ENCODE measurements at regions not wholly inside any gene's neighbourhood (a gene's known extent, or its start where the extent isn't known, plus 50 kb on each side); places are given as distances from the start of the nearest gene placed in this dataset.

GRCh38 chr11:40062616-40063015 is 1396.8 kb downstream of the LRRC4C start:
- Histone ChIP-seq H4K20me1 (ENCODE audit: insufficient read depth) (no peaks in the 10 kb centered on the region), H2AFZ (ENCODE audit: low read depth) (peak overlapping the region; percentile 14; the same call in 1 of the 2 replicates), H3K4me3 (ENCODE audit: low read depth in 2 of 2, low read length in 1 of 2) (no peak overlapping the region), H3K9ac (no peak overlapping the region), H3K36me3 (replicated peaks in 1 of 2; ENCODE audit: control insufficient read depth in 1 of 2, insufficient read depth in 2 of 2, low read length in 1 of 2) (no peaks in the 10 kb centered on the region), H3K4me1 (ENCODE audit: control insufficient read depth in 1 of 2, insufficient read depth in 2 of 2, low read depth in 1 of 2, low read length in 1 of 2) (peaks cover 0 to 15% of the 10 kb centered on the region in 2 experiments; a peak in 1 of 4 replicates), H3K4me2 (no peak overlapping the region; the same call in 1 of the 2 replicates), H3K27ac (ENCODE audit: low read depth in 2 of 2, low read length in 1 of 2) (no peak overlapping the region), H3K79me2 (ENCODE audit: insufficient read depth) (no peaks in the 10 kb centered on the region), H3K27me3 (ENCODE audit: insufficient read depth) (no peaks in the 10 kb centered on the region), H3F3A (replicated peaks; ENCODE audit: insufficient read depth) (no peaks in the 10 kb centered on the region), H3K9me2 (no peaks in the 10 kb centered on the region), H3K9me3 (no peaks in the 10 kb centered on the region)
- DNase-seq, result no peak
- 0% methylated on average over 2 of the region's 2 CpGs for WGBS (ENCODE audit: low lambda C conversion rate)
- POLR2A ChIA-PET, result no interaction called here
- TF ChIP-seq FOXM1 (IDR thresholded peaks at IDR 0.05; ENCODE audit: low read depth), result no peak
- TF ChIP-seq POLR2AphosphoS5 (IDR thresholded peaks at IDR 0.05; ENCODE audit: low read depth, low read length), result no peak
- TF ChIP-seq, protein P1, sequence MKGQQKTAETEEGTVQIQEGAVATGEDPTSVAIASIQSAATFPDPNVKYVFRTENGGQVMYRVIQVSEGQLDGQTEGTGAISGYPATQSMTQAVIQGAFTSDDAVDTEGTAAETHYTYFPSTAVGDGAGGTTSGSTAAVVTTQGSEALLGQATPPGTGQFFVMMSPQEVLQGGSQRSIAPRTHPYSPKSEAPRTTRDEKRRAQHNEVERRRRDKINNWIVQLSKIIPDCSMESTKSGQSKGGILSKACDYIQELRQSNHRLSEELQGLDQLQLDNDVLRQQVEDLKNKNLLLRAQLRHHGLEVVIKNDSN (IDR thresholded peaks at IDR 0.05; ENCODE audit: borderline replicate concordance, low read depth), result no peak
- TF ChIP-seq CTCF (IDR thresholded peaks at IDR 0.05), result no peak
- no peak for TF ChIP-seq TAF1 (IDR thresholded peaks at IDR 0.05; ENCODE audit: borderline replicate concordance, low read depth, low read length)
- TF ChIP-seq PBX3 (IDR thresholded peaks at IDR 0.05), result no peak
- TF ChIP-seq NFIC (IDR thresholded peaks at IDR 0.05; ENCODE audit: borderline replicate concordance), result no peak
- CTCF ChIA-PET, result no interaction called here

- ChIA-PET POLR2A (no interaction called here), CTCF (interaction anchor here (1.4 kb wide), 1 partner anchor 233 kb away, joined by 3 read pairs; no protein-coding TSS in a partner anchor)
- Histone ChIP-seq H4K20me1 (ENCODE audit: insufficient read depth) (no peaks in the 10 kb centered on the region), H3K4me1 (ENCODE audit: control insufficient read depth in 1 of 2, insufficient read depth in 2 of 2, low read depth in 1 of 2, low read length in 1 of 2) (peaks cover 0 to 15% of the 10 kb centered on the region in 2 experiments; a peak in 1 of 4 replicates), H3K36me3 (replicated peaks in 1 of 2; ENCODE audit: control insufficient read depth in 1 of 2, insufficient read depth in 2 of 2, low read length in 1 of 2) (no peaks in the 10 kb centered on the region), H3K9me2 (no peaks in the 10 kb centered on the region), H3K79me2 (ENCODE audit: insufficient read depth) (no peaks in the 10 kb centered on the region), H3K9me3 (no peaks in the 10 kb centered on the region), H2AFZ (ENCODE audit: low read depth) (no peak overlapping the region), H3K27ac (ENCODE audit: low read depth in 2 of 2, low read length in 1 of 2) (no peak overlapping the region), H3K4me2 (no peak overlapping the region), H3K4me3 (ENCODE audit: low read depth in 2 of 2, low read length in 1 of 2) (no peak overlapping the region), H3F3A (replicated peaks; ENCODE audit: insufficient read depth) (no peaks in the 10 kb centered on the region), H3K27me3 (ENCODE audit: insufficient read depth) (no peaks in the 10 kb centered on the region), H3K9ac (no peak overlapping the region)
- no peak for DNase-seq
- 41% methylated on average over 3 of the region's 3 CpGs for WGBS (ENCODE audit: low lambda C conversion rate)
- no peak for TF ChIP-seq MXI1 (IDR thresholded peaks at IDR 0.05; ENCODE audit: low read depth, low read length)
- no peak for TF ChIP-seq GABPA (IDR thresholded peaks at IDR 0.05; ENCODE audit: low read depth)
- TF ChIP-seq EP300 (IDR thresholded peaks at IDR 0.05; ENCODE audit: borderline replicate concordance in 1 of 2, low read depth in 1 of 2, low read length in 1 of 2), result no peak
- TF ChIP-seq PBX3 (IDR thresholded peaks at IDR 0.05), result no peak
- TF ChIP-seq RAD21 (IDR thresholded peaks at IDR 0.05; ENCODE audit: low read length), result no peak
- no peak for TF ChIP-seq TAF1 (IDR thresholded peaks at IDR 0.05; ENCODE audit: borderline replicate concordance, low read depth, low read length)
- TF ChIP-seq EZH2phosphoT487 (IDR thresholded peaks at IDR 0.05; ENCODE audit: borderline replicate concordance, low read depth), result no peak
- TF ChIP-seq, protein P2, sequence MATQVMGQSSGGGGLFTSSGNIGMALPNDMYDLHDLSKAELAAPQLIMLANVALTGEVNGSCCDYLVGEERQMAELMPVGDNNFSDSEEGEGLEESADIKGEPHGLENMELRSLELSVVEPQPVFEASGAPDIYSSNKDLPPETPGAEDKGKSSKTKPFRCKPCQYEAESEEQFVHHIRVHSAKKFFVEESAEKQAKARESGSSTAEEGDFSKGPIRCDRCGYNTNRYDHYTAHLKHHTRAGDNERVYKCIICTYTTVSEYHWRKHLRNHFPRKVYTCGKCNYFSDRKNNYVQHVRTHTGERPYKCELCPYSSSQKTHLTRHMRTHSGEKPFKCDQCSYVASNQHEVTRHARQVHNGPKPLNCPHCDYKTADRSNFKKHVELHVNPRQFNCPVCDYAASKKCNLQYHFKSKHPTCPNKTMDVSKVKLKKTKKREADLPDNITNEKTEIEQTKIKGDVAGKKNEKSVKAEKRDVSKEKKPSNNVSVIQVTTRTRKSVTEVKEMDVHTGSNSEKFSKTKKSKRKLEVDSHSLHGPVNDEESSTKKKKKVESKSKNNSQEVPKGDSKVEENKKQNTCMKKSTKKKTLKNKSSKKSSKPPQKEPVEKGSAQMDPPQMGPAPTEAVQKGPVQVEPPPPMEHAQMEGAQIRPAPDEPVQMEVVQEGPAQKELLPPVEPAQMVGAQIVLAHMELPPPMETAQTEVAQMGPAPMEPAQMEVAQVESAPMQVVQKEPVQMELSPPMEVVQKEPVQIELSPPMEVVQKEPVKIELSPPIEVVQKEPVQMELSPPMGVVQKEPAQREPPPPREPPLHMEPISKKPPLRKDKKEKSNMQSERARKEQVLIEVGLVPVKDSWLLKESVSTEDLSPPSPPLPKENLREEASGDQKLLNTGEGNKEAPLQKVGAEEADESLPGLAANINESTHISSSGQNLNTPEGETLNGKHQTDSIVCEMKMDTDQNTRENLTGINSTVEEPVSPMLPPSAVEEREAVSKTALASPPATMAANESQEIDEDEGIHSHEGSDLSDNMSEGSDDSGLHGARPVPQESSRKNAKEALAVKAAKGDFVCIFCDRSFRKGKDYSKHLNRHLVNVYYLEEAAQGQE (IDR thresholded peaks at IDR 0.05; ENCODE audit: low read depth, low read length), result no peak
- no peak for TF ChIP-seq YY1 (IDR thresholded peaks at IDR 0.05; ENCODE audit: low read depth)
- no peak for TF ChIP-seq MAX (IDR thresholded peaks at IDR 0.05; ENCODE audit: low read depth)
- TF ChIP-seq JUND (IDR thresholded peaks at IDR 0.05), result no peak
- TF ChIP-seq TEAD4 (IDR thresholded peaks at IDR 0.05; ENCODE audit: borderline replicate concordance, insufficient read depth), result no peak
Observed at GRCh38 chr11:40061221-40061620, 1398.2 kb downstream of the LRRC4C start.

Measured in SK-N-SH (cell line).